KOPT-K1 (cell line): ENCODE measurements at regions not wholly inside any gene's neighbourhood (a gene's known extent, or its start where the extent isn't known, plus 50 kb on each side); places are given as distances from the start of the nearest gene placed in this dataset.

Experiments
- H3K27ac ChIP-seq: fragments of 200-600 bp; sonication (generic); 2 replicates; pipeline ENCODE4 v1.5.1; 2016; ENCODE audit warnings: antibody characterized with exemption, mild to moderate bottlenecking, low read depth, low read length; ENCODE audit not compliant: poor library complexity, severe bottlenecking
- H3K36me3 ChIP-seq: fragments of 200-600 bp; sonication (generic); 2 replicates; pipeline ENCODE4 v1.5.1; 2017; ENCODE audit warnings: antibody characterized with exemption, mild to moderate bottlenecking, low read length, moderate library complexity; ENCODE audit not compliant: insufficient read depth
- H3K9me3 ChIP-seq: fragments of 200-600 bp; sonication (generic); 2 replicates; pipeline ENCODE4 v1.5.1; 2017; ENCODE audit warnings: antibody characterized with exemption, low read length, mild to moderate bottlenecking; ENCODE audit not compliant: insufficient read depth, poor library complexity, severe bottlenecking

DNA sequence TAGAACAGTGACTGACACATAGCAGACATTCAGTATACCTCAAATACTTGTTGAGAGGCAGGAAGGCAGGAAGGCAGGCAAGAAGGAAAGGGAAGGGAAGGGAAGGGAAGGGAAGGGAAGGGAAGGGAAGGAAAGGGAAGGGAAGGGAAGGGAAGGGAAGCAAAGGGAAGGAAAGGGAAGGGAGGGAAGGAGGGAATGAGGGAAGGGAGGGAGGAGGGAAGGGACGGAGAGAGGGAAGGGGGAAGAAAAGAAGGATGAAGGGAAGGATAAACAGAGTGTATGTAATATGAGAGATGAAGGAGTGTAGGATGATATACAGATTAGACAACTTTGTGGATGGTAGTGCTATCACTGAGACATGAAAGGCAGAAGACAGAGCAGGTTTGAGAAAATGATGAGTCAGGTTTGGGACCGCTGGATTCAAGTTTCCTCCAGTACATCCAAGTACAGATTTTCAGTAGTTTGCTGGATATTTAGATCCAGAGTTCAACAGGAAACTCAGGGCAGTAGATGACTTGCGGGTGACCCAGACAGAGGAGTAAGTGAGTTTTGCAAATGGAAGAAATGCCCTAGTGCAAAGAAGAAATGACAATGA, 85.9 kb downstream of the MAFB start:
- Histone ChIP-seq H3K9me3 (peaks cover 10% of the 10 kb centered on the region), H3K36me3 (no peaks in the 10 kb centered on the region), H3K27ac (no peak overlapping the region)

DNA sequence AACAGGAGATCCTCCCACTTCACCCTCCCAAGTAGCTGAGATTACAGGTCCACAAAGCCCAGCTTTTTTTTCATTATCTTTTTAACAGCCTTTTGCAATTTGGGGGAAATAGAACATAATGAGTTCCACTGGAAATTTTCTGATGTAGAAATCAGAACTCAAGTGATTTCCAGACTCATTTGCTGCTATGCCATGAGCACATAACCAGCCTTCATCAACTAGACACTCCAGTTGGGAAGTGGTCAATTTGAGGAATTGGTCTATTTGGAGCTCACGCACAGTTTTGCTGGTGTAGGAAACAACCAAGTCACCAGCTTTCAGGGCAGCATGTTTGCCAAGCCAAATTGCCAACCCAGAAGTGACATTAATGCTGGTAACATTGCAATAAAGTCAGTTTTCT, 86.7 kb downstream of the MAFB start:
- H3K27ac ChIP-seq = no peak overlapping the region
- H3K9me3 ChIP-seq = peaks cover 10% of the 10 kb centered on the region
- no peaks in the 10 kb centered on the region for H3K36me3 ChIP-seq

DNA sequence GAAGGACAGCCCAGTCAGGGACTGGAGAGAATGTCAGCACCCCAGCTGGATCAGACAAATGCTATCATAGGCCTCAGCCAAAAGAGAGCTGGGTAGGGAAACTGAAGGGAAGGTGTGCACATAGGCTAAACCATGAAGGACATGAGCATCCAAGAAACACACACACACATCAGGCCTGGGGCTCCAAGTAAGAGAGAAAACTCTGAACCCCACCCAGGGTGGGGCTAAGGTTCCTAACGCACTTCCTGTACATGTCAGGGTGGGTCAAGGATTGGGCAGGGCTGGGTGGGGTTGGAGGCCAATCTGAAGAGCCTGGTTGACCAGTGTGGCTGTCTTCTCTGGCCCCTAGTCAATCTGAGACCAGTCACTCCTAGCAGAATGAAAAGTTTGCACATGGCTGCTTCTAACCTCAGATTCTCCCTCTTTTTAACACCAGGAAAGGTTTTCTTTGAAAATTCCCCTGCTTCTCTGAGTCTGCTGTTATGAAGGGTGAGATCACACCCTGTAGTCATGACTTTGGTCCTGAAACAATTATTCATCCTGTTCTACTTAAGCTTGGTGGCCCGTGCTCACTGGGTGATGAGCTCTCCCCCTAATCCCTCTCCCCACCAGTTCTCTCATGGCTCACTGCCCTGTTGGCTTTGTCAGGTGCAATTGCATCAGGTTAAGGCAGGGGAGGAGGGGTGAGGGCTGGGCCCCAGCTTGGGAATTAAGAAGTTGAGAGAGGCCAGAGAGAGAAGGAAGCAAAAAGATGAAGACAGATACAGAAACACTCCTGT, 88.4 kb downstream of the MAFB start:
- H3K36me3 ChIP-seq = no peaks in the 10 kb centered on the region
- no peak overlapping the region for H3K27ac ChIP-seq
- H3K9me3 ChIP-seq = peaks cover 10% of the 10 kb centered on the region

DNA sequence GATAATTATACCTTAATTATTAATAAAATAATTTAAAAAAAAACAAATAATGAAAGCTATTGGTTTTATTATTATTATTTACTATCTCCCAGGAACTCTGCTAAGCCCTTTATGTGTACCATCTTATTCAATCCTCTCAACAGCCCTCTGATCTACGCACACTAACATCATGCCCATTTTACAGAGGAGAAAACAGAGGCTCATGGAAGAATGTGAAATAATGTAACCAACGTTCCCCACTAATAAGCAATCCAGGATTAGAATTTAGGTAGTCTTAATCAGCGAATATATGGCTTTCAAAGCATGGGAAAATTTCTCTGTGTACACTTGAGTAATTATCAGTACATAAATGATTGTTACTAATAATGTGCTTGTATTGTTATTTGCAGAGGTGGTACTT, 89.0 kb downstream of the MAFB start:
- no peaks in the 10 kb centered on the region for H3K36me3 ChIP-seq

DNA sequence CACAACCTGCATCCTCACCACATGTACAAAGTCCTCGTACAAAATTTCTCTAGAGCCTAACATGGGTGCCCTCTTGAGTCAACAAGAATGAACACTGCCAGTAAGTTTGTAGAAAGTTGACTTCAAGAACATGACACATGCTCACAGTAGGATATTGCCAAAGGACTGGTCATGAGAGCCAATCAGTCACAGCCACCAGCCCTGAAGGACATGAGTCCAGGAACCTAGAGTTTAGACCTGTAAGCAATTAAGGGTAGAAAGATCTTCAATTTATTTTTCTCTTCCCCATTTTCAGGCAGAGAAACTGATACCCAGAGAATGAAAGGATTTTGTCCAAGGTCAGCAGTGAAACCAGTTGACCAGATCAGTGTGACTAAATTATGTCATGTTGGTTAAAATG, 96.1 kb downstream of the MAFB start:
- H3K27ac ChIP-seq = no peak overlapping the region
- H3K9me3 ChIP-seq = no peaks in the 10 kb centered on the region
- no peaks in the 10 kb centered on the region for H3K36me3 ChIP-seq

More for the DNA sequence above, 89.0 kb downstream of the MAFB start:
- Histone ChIP-seq H3K9me3 (peaks cover 10% of the 10 kb centered on the region), H3K27ac (no peak overlapping the region)

DNA sequence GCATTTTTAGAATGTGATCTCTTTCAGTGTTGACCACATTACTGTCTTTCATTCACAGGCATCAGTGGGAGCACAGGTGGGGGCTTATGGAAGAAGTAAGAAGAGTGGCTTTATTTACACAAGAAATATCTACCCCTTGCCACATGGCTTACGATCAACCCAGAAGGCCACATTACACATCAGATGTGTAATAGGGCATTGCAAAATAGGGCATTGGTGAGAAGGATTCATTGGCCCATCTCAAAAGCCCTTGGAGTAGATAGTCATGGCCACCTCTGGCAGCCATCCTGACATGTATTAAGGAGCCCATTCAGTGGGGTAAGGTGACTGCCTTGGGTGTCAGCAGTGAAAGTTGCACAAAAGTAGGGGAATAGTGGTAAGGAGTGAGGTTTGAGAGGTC, 97.5 kb downstream of the MAFB start:
- H3K9me3 ChIP-seq = no peaks in the 10 kb centered on the region
- no peak overlapping the region for H3K27ac ChIP-seq
- H3K36me3 ChIP-seq = no peaks in the 10 kb centered on the region

DNA sequence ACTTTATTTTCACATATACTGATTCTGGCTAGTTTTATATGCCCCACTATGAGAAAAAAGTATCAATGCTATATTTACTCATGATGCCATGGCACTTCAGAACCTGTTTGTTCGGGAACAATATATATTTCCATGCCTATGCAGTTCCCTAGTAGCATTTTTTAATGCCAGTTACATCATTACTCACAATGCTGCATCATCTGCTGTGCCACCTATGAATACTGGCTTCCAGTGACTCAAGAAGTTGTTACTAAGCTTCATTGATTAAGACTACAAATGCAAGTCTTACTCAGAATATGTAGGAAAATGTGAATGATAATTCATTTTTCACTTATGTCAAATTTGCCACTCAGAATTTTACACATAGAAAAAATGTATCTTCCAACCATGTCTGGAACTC, 97.9 kb downstream of the MAFB start:
- Histone ChIP-seq H3K27ac (no peak overlapping the region), H3K9me3 (no peaks in the 10 kb centered on the region), H3K36me3 (no peaks in the 10 kb centered on the region)

DNA sequence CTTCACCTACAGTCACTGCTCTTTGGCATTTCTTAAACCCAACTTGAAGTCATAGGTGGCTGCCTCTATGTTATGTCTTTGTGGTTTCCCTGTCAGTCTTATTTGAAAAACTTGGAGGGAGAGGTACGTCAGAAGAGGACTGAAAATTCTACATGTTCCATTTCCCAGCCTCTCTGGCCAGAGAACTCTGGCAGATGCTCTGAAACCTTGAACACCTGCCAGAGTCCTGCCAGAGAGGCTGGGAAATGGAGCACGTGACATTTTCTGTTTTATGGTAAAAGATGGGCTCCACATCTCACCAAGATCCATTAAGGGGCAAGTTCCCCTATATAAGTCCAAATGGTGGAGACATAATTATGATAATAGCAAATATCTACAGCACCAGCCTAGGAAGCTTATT, 99.5 kb downstream of the MAFB start:
- Histone ChIP-seq H3K36me3 (no peaks in the 10 kb centered on the region), H3K9me3 (no peaks in the 10 kb centered on the region), H3K27ac (no peak overlapping the region)

DNA sequence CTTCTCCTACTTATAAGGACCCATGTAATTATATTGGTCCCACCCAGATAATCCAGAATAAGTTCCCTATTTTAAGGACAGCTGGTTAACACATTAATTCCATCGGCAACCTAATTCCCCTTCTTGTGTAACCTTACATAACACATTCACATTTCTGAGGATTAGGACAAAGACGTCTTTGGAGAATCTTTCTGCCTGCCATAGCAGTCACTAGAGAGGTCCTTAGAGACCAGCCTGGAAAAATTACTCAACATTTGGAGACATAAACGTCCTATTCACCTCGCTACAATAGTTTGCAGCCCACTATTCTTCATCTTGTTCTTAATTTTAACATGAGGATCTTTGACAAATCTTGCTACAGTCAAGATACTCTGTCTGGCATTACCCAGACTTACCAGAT, 100.1 kb downstream of the MAFB start:
- Histone ChIP-seq H3K27ac (no peak overlapping the region), H3K9me3 (no peaks in the 10 kb centered on the region), H3K36me3 (no peaks in the 10 kb centered on the region)

DNA sequence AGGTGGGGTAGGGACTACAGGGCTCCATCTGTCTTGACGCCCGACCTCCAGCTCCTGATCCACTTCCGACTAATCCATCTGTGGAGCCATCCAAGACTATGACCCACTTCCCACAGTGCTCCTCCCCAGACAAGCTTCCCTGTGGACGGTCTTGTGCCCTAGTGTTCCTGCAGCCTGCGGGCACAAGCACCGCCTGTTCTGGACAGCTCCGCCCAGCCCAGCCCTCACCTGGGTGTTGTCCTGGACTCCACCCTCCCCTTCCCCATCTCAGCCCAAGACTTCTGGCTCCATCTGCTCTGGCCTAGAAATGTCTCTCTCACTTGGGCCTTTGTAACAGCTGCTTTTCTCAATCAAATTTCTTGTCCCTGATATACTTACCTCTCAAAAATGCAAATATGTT, 102.0 kb downstream of the MAFB start:
- Histone ChIP-seq H3K9me3 (no peaks in the 10 kb centered on the region), H3K27ac (no peak overlapping the region), H3K36me3 (no peaks in the 10 kb centered on the region)

DNA sequence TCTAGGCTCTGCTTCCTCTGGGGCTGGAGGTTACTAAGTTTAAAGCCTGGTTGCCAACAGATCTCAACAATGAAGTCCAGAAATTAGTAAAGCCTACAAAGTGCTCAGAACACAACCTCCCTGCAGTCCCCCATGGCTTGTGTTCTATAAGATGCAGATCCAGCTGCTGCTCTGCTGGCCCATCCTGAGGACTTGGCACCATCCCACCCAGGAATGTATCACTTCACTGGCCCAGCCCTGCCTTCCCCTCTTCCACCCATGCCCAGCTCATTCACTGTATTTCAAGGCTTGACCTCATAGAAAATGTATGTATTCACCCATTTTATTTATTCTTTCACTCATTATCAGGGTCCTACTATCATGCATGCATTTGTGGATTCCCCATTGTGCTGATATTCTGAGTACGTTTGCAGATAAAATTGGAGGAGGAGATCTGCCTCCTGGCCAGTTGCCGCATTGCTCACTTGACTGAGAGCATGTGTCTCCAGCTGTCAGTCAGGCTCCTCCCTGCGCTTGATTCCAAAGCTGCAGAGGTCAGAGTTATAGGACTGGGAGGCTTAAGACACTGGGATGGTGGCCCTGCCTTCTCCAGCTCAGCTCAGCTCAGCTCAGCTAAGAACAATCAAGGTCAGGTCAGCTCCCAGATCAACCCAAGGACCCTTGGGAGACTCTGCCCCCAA, 104.8 kb downstream of the MAFB start:
- no peak overlapping the region for H3K27ac ChIP-seq
- no peaks in the 10 kb centered on the region for H3K36me3 ChIP-seq
- no peaks in the 10 kb centered on the region for H3K9me3 ChIP-seq

DNA sequence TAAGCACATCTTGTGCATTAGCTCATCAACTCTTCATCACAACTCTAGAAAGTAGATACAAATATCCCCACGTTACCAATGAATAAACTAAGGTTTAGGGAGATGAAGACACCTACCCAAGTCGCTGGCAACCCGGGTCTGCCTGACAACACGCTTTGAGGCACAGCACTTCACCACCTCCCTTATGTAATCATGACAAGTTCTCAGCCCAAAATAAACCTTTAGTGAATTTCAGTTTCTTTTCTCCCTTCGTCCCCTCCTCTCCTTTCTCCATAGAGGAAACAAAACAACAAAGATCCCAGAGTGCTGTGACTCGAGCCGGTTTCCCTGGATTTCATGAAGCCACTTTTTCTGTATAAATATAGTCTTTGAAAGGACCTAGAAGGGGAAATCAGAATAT, 105.4 kb downstream of the MAFB start:
- no peaks in the 10 kb centered on the region for H3K9me3 ChIP-seq
- no peaks in the 10 kb centered on the region for H3K36me3 ChIP-seq
- no peak overlapping the region for H3K27ac ChIP-seq

DNA sequence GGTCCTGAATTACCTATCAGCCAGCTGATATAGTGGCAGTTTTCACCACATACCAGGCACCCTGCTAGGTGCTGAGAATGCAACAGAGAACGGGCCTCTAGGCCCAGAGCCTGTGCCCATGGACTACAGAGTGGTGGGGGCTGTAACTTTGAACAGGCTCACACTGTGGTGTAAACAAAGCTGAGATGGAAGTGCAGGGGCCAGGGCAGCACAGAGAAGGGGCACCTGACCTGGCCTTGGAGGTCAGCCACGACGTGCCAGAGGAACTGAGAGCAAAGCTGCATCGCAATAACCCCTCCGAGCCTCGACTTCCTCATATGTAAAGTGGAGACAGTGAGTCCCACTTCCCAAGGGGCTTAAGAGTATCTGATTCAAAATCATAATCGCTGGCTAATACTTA, 105.8 kb downstream of the MAFB start:
- Histone ChIP-seq H3K9me3 (no peaks in the 10 kb centered on the region), H3K36me3 (no peaks in the 10 kb centered on the region), H3K27ac (no peak overlapping the region)

DNA sequence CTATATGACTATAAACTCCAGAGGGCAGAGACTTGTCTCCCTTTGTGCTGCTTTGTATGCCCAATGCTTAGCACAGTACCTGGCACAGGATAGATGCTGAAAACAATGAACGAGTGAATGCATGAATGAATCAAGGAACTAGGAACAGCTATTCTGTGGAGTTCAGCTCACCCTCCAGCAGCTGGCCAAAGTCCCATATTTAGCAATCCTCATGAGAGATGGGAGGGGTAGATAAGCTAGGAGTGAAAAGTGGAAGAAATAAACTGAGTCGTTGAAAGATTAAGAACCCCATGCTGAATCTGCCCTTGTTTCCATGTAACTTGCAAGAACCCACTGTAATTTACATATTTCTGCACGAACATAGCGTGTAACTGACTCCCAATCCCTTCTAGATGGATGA, 106.5 kb downstream of the MAFB start:
- Histone ChIP-seq H3K9me3 (no peaks in the 10 kb centered on the region), H3K36me3 (no peaks in the 10 kb centered on the region), H3K27ac (no peak overlapping the region)

DNA sequence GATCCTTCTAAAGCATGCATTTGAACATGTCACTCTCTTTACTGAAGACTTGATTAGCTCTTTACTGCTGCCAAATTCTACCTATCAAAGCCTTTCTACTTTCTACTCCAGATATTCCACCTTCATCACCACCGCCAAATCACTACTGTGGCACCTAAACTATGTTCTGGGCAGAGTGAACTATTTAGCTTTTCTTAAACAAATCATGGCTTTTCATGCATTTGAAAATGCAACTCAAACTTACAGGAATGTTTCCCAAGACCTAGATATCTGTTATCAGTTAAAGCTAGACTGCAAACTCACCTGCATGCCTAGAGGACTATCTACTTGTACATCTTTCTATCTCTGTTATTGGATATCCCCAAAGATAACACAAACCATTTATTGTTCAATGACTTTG, 109.3 kb downstream of the MAFB start:
- no peaks in the 10 kb centered on the region for H3K9me3 ChIP-seq
- no peak overlapping the region for H3K27ac ChIP-seq
- H3K36me3 ChIP-seq = no peaks in the 10 kb centered on the region

DNA sequence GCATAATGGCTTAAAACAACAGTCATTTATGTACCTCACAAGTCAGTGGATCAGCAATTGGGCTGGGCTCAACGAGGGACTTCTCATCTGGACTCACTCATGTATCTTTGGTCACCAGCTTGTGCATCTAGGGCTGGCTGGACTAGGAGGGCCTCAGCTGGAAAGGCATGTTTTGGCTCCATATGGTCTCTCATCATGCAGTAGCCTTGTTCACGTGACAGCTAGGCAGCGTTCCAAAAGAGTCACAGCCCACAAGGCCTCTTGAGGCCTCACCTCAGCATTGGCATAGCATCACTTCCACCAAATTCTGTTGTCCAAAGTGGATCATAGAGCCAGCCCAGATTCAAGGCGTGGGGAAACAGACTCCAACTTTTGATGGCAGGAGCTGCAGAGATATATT, 110.1 kb downstream of the MAFB start:
- no peak overlapping the region for H3K27ac ChIP-seq
- no peaks in the 10 kb centered on the region for H3K36me3 ChIP-seq
- no peaks in the 10 kb centered on the region for H3K9me3 ChIP-seq
